Fibroblast of lung (primary cell): ENCODE measurements at regions not wholly inside any gene's neighbourhood (a gene's known extent, or its start where the extent isn't known, plus 50 kb on each side); places are given as distances from the start of the nearest gene placed in this dataset.

Experiments used
- EZH2 ChIP-seq: IDR thresholded peaks from 2 replicates; pipeline ENCODE4 v1.5.1; 2012; ENCODE audit warnings: low read length, control low read depth, mild to moderate bottlenecking; ENCODE audit errors: missing control alignments
- TF ChIP-seq, protein P1 (sequence below), 2 donors: IDR thresholded peaks in 1 of 2; conservative IDR thresholded peaks in 1 of 2; 1 replicate in 1 of 2; 2 replicates in 1 of 2; pipeline ENCODE4 v1.5.1; 2011 to 2012; ENCODE audit warnings: low read length in 2 of 2, control low read depth in 1 of 2, inconsistent platforms in 1 of 2, low read depth in 1 of 2, mild to moderate bottlenecking in 1 of 2

- TF ChIP-seq, protein P1, sequence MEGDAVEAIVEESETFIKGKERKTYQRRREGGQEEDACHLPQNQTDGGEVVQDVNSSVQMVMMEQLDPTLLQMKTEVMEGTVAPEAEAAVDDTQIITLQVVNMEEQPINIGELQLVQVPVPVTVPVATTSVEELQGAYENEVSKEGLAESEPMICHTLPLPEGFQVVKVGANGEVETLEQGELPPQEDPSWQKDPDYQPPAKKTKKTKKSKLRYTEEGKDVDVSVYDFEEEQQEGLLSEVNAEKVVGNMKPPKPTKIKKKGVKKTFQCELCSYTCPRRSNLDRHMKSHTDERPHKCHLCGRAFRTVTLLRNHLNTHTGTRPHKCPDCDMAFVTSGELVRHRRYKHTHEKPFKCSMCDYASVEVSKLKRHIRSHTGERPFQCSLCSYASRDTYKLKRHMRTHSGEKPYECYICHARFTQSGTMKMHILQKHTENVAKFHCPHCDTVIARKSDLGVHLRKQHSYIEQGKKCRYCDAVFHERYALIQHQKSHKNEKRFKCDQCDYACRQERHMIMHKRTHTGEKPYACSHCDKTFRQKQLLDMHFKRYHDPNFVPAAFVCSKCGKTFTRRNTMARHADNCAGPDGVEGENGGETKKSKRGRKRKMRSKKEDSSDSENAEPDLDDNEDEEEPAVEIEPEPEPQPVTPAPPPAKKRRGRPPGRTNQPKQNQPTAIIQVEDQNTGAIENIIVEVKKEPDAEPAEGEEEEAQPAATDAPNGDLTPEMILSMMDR (conservative IDR thresholded peaks at IDR 0.05 in 1 of 2, IDR thresholded peaks at IDR 0.05 in 1 of 2; ENCODE audit: low read depth in 1 of 2, low read length in 2 of 2): no peak
- TF ChIP-seq EZH2: no peak
Observed at GRCh38 chr5:152844713-152845112, 439.6 kb upstream of the NMUR2 start.
